ENCODE measurements at regions not wholly inside any gene's neighbourhood (a gene's known extent, or its start where the extent isn't known, plus 50 kb on each side); places are given as distances from the start of the nearest gene placed in this dataset.

GRCh38 chr5:107290780-107291398 is 379.8 kb downstream of the EFNA5 start:
- TF ChIP-seq CTCF (conservative IDR thresholded peaks at IDR 0.05; ENCODE audit: low read length) (no peak), EZH2phosphoT487 (IDR thresholded peaks at IDR 0.05; ENCODE audit: borderline replicate concordance, low read depth, low read length) (no peak)
